WTC11 (cell line): ENCODE measurements at regions not wholly inside any gene's neighbourhood (a gene's known extent, or its start where the extent isn't known, plus 50 kb on each side); places are given as distances from the start of the nearest gene placed in this dataset.

Experiments used
- ATAC-seq: fragments of 200-7000 bp; cut with Tn5 transposase; 2 replicates; pipeline ENCODE4 v1.10.0; 2021; ENCODE audit warnings: mild to moderate bottlenecking, moderate library complexity
- CTCF ChIA-PET: fragments of 300-600 bp; sonication (Branson Sonifier 250); formaldehyde crosslinking; loops from one replicate; lab custom pipeline; 2021; ENCODE audit warnings: antibody characterized with exemption; lab: Charles Lee
- POLR2A ChIA-PET: fragments of 350-600 bp; sonication (Branson Sonifier 250); formaldehyde crosslinking; loops from one replicate; lab custom pipeline; 2021; ENCODE audit warnings: antibody characterized with exemption; lab: Charles Lee
- DNase-seq: peaks from one replicate; pipeline ENCODE4 v3.0.0; 2021; ENCODE audit warnings: low spot score
- H3K27ac Mint-ChIP-seq: 2 replicates; pipeline ENCODE4 v1.8.0; 2021; ENCODE audit warnings: mixed read lengths
- H3K27me3 Mint-ChIP-seq: 2 replicates; pipeline ENCODE4 v1.8.0; 2021; ENCODE audit warnings: low read depth, mild to moderate bottlenecking, moderate library complexity, mixed read lengths
- H3K36me3 Mint-ChIP-seq: 2 replicates; pipeline ENCODE4 v1.8.0; 2021; ENCODE audit warnings: mixed read lengths
- H3K4me1 Mint-ChIP-seq: 2 replicates; pipeline ENCODE4 v1.8.0; 2022; ENCODE audit warnings: mixed read lengths
- H3K4me3 Mint-ChIP-seq: 2 replicates; pipeline ENCODE4 v1.8.0; 2021; ENCODE audit warnings: mild to moderate bottlenecking, moderate library complexity, mixed read lengths
- H3K9me3 Mint-ChIP-seq: 2 replicates; pipeline ENCODE4 v1.8.0; 2021; ENCODE audit warnings: mixed read lengths
- ATF1 ChIP-seq: sonication (generic); formaldehyde crosslinking; IDR thresholded peaks from 2 replicates; pipeline ENCODE4 v1.8.1; 2023; ENCODE audit warnings: mild to moderate bottlenecking, moderate library complexity, missing genetic modification reagents
- ATF2 ChIP-seq: sonication (generic); formaldehyde crosslinking; IDR thresholded peaks from 2 replicates; pipeline ENCODE4 v1.8.1; 2022; ENCODE audit warnings: low read depth, missing genetic modification reagents, borderline replicate concordance
- CBFB ChIP-seq: sonication (generic); formaldehyde crosslinking; IDR thresholded peaks from 2 replicates; pipeline ENCODE4 v1.8.1; 2022; ENCODE audit warnings: mild to moderate bottlenecking, low read depth, missing genetic modification reagents
- E2F1 ChIP-seq: sonication (generic); formaldehyde crosslinking; IDR thresholded peaks from 2 replicates; pipeline ENCODE4 v1.8.0; 2022; ENCODE audit warnings: mild to moderate bottlenecking, missing genetic modification reagents
- EMX1 ChIP-seq: fragments of 250-450 bp; sonication (Bioruptor Pico); IDR thresholded peaks from 2 replicates; pipeline ENCODE4 v1.8.0; 2021; ENCODE audit warnings: mild to moderate bottlenecking
- ESRRA ChIP-seq: sonication (generic); formaldehyde crosslinking; IDR thresholded peaks from 2 replicates; pipeline ENCODE4 v1.8.1; 2022; ENCODE audit warnings: mild to moderate bottlenecking, missing genetic modification reagents, borderline replicate concordance
- ETV6 ChIP-seq: sonication (generic); formaldehyde crosslinking; IDR thresholded peaks from 2 replicates; pipeline ENCODE4 v1.8.1; 2022; ENCODE audit warnings: mild to moderate bottlenecking, missing genetic modification reagents
- FOXJ3 ChIP-seq: sonication (generic); formaldehyde crosslinking; IDR thresholded peaks from 2 replicates; pipeline ENCODE4 v1.9.0; 2021; ENCODE audit warnings: missing genetic modification reagents, mild to moderate bottlenecking, borderline replicate concordance
- FOXK1 ChIP-seq: sonication (generic); formaldehyde crosslinking; IDR thresholded peaks from 2 replicates; pipeline ENCODE4 v1.8.0; 2022; ENCODE audit warnings: mild to moderate bottlenecking, moderate library complexity, missing genetic modification reagents
- FOXP4 ChIP-seq: sonication (generic); formaldehyde crosslinking; IDR thresholded peaks from 2 replicates; pipeline ENCODE4 v1.8.0; 2022; ENCODE audit warnings: mild to moderate bottlenecking, missing genetic modification reagents
- MAX ChIP-seq: sonication (generic); formaldehyde crosslinking; IDR thresholded peaks from 2 replicates; pipeline ENCODE4 v1.8.0; 2022; ENCODE audit warnings: mild to moderate bottlenecking, missing genetic modification reagents
- NR1H2 ChIP-seq: sonication (generic); formaldehyde crosslinking; IDR thresholded peaks from 2 replicates; pipeline ENCODE4 v1.9.0; 2021; ENCODE audit warnings: mild to moderate bottlenecking, moderate library complexity, missing genetic modification reagents
- NR2C2 ChIP-seq: sonication (generic); formaldehyde crosslinking; IDR thresholded peaks from 2 replicates; pipeline ENCODE4 v1.8.0; 2022; ENCODE audit warnings: mild to moderate bottlenecking, missing genetic modification reagents
- SMAD3 ChIP-seq: sonication (generic); formaldehyde crosslinking; IDR thresholded peaks from 2 replicates; pipeline ENCODE4 v1.8.0; 2022; ENCODE audit warnings: missing genetic modification reagents, mild to moderate bottlenecking, borderline replicate concordance
- TEAD1 ChIP-seq: sonication (generic); formaldehyde crosslinking; IDR thresholded peaks from 2 replicates; pipeline ENCODE4 v1.8.0; 2022; ENCODE audit warnings: mild to moderate bottlenecking, missing genetic modification reagents
- ZBTB43 ChIP-seq: sonication (generic); formaldehyde crosslinking; IDR thresholded peaks from 2 replicates; pipeline ENCODE4 v1.8.1; 2023; ENCODE audit warnings: mild to moderate bottlenecking, missing genetic modification reagents
- ZNF671 ChIP-seq: fragments of 250-450 bp; sonication (Bioruptor Pico); IDR thresholded peaks from 2 replicates; pipeline ENCODE4 v1.8.0; 2021; ENCODE audit warnings: mild to moderate bottlenecking
- ZSCAN18 ChIP-seq: fragments of 250-450 bp; sonication (Bioruptor Pico); IDR thresholded peaks from 2 replicates; pipeline ENCODE4 v2.1.2; 2022; ENCODE audit warnings: mild to moderate bottlenecking, moderate library complexity
- TF ChIP-seq, protein P1 (sequence below): sonication (generic); formaldehyde crosslinking; IDR thresholded peaks from 2 replicates; pipeline ENCODE4 v1.8.0; 2023; ENCODE audit warnings: missing genetic modification reagents, mild to moderate bottlenecking, borderline replicate concordance
- TF ChIP-seq, protein P2 (sequence below): fragments of 250-450 bp; sonication (Bioruptor Pico); IDR thresholded peaks from 2 replicates; pipeline ENCODE4 v1.9.0; 2021; ENCODE audit warnings: moderate library complexity, mild to moderate bottlenecking, inconsistent platforms, borderline replicate concordance

- DNase-seq (no peak), ATAC-seq (no peak)
- Mint-ChIP-seq H3K36me3 (peaks cover 11% of the 10 kb centered on the region; the same call in 1 of the 2 replicates), H3K27me3 (no peaks in the 10 kb centered on the region), H3K9me3 (peaks cover 10% of the 10 kb centered on the region), H3K4me1 (no peaks in the 10 kb centered on the region), H3K27ac (no peak overlapping the region), H3K4me3 (no peak overlapping the region)
- POLR2A ChIA-PET, result no interaction called here
- TF ChIP-seq NR1H2 (CRISPR knock-in tag) (no peak), SMAD3 (CRISPR knock-in tag) (no peak), FOXK1 (CRISPR knock-in tag) (no peak), ETV6 (CRISPR knock-in tag) (no peak), FOXP4 (no peak), TEAD1 (CRISPR knock-in tag) (no peak), ATF1 (CRISPR knock-in tag) (no peak), ATF2 (CRISPR knock-in tag) (no peak), E2F1 (no peak), ZBTB43 (CRISPR knock-in tag) (no peak), MAX (CRISPR knock-in tag) (no peak), FOXJ3 (CRISPR knock-in tag) (no peak), EMX1 (no peak), NR2C2 (CRISPR knock-in tag) (no peak), ZNF671 (no peak), ZSCAN18 (CRISPR knock-in tag) (no peak), ESRRA (no peak), CBFB (CRISPR knock-in tag) (no peak)
- TF ChIP-seq, protein P1, sequence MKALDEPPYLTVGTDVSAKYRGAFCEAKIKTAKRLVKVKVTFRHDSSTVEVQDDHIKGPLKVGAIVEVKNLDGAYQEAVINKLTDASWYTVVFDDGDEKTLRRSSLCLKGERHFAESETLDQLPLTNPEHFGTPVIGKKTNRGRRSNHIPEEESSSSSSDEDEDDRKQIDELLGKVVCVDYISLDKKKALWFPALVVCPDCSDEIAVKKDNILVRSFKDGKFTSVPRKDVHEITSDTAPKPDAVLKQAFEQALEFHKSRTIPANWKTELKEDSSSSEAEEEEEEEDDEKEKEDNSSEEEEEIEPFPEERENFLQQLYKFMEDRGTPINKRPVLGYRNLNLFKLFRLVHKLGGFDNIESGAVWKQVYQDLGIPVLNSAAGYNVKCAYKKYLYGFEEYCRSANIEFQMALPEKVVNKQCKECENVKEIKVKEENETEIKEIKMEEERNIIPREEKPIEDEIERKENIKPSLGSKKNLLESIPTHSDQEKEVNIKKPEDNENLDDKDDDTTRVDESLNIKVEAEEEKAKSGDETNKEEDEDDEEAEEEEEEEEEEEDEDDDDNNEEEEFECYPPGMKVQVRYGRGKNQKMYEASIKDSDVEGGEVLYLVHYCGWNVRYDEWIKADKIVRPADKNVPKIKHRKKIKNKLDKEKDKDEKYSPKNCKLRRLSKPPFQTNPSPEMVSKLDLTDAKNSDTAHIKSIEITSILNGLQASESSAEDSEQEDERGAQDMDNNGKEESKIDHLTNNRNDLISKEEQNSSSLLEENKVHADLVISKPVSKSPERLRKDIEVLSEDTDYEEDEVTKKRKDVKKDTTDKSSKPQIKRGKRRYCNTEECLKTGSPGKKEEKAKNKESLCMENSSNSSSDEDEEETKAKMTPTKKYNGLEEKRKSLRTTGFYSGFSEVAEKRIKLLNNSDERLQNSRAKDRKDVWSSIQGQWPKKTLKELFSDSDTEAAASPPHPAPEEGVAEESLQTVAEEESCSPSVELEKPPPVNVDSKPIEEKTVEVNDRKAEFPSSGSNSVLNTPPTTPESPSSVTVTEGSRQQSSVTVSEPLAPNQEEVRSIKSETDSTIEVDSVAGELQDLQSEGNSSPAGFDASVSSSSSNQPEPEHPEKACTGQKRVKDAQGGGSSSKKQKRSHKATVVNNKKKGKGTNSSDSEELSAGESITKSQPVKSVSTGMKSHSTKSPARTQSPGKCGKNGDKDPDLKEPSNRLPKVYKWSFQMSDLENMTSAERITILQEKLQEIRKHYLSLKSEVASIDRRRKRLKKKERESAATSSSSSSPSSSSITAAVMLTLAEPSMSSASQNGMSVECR, result no peak
- TF ChIP-seq, protein P2, sequence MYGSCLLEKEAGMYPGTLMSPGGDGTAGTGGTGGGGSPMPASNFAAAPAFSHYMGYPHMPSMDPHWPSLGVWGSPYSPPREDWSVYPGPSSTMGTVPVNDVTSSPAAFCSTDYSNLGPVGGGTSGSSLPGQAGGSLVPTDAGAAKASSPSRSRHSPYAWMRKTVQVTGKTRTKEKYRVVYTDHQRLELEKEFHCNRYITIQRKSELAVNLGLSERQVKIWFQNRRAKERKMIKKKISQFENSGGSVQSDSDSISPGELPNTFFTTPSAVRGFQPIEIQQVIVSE (CRISPR knock-in tag), result no peak
- CTCF ChIA-PET, result no interaction called here
Measured at GRCh38 chr16:64346080-64346479, 775.8 kb downstream of the CDH11 start.
